Osteoblast (primary cell): ENCODE measurements at regions not wholly inside any gene's neighbourhood (a gene's known extent, or its start where the extent isn't known, plus 50 kb on each side); places are given as distances from the start of the nearest gene placed in this dataset.
"Not testable (repeated sequence)": the region's sequence is repeated elsewhere in the genome, so short reads cannot be mapped to it uniquely, and the experiment has no call there.

Experiments used
- DNase-seq: peaks from one replicate; pipeline ENCODE4 v3.0.0; 2011; ENCODE audit warnings: low spot score, mixed read lengths; ENCODE audit not compliant: insufficient read length; ENCODE audit errors: missing footprints
- H2AFZ ChIP-seq: 2 replicates; pipeline ENCODE4 v1.6.0; 2011; ENCODE audit warnings: mild to moderate bottlenecking, low read length
- H3K27ac ChIP-seq: 2 replicates; pipeline ENCODE4 v1.5.1; 2011; ENCODE audit warnings: mild to moderate bottlenecking, low read depth, low read length, moderate library complexity
- H3K27me3 ChIP-seq: 2 replicates; pipeline ENCODE4 v1.6.0; 2012; ENCODE audit warnings: mild to moderate bottlenecking, control low read depth, inconsistent platforms, low read length, moderate library complexity; ENCODE audit not compliant: insufficient read depth
- H3K36me3 ChIP-seq: 2 replicates; pipeline ENCODE4 v1.5.1; 2011; ENCODE audit warnings: mild to moderate bottlenecking, low read length, control low read depth, moderate library complexity; ENCODE audit not compliant: insufficient read depth
- H3K4me1 ChIP-seq: 2 replicates; pipeline ENCODE4 v1.5.1; 2011; ENCODE audit warnings: mild to moderate bottlenecking, low read length, control low read depth, moderate library complexity; ENCODE audit not compliant: insufficient read depth
- H3K4me2 ChIP-seq: 2 replicates; pipeline ENCODE4 v1.6.0; 2011; ENCODE audit warnings: mild to moderate bottlenecking, low read length; ENCODE audit not compliant: insufficient read depth
- H3K4me3 ChIP-seq: fragments of 200-600 bp; sonication (generic); 3 replicates; pipeline ENCODE4 v1.5.1; 2012; ENCODE audit warnings: mild to moderate bottlenecking, low read length, inconsistent platforms; ENCODE audit not compliant: insufficient read depth
- H3K79me2 ChIP-seq: 2 replicates; pipeline ENCODE4 v1.6.0; 2012; ENCODE audit warnings: mild to moderate bottlenecking, low read length, control low read depth, inconsistent platforms; ENCODE audit not compliant: insufficient read depth
- H3K9me3 ChIP-seq: 2 replicates; pipeline ENCODE4 v1.5.1; 2011; ENCODE audit warnings: low read depth, low read length, control low read depth
- H4K20me1 ChIP-seq: 2 replicates; pipeline ENCODE4 v1.6.0; 2012; ENCODE audit warnings: mild to moderate bottlenecking, low read length, control low read depth; ENCODE audit not compliant: insufficient read depth
- CTCF ChIP-seq: IDR thresholded peaks from 2 replicates; pipeline ENCODE4 v1.5.1; 2011; ENCODE audit warnings: mild to moderate bottlenecking, low read depth, low read length, moderate library complexity; ENCODE audit errors: extremely low read depth

- H3K4me3 ChIP-seq = no peak overlapping the region
- no peaks in the 10 kb centered on the region for H3K4me1 ChIP-seq
- H2AFZ ChIP-seq = no peak overlapping the region
- no peaks in the 10 kb centered on the region for H3K79me2 ChIP-seq
- H4K20me1 ChIP-seq = no peaks in the 10 kb centered on the region
- H3K27ac ChIP-seq = no peak overlapping the region
- TF ChIP-seq CTCF = no peak
- no peaks in the 10 kb centered on the region for H3K36me3 ChIP-seq
- no peak overlapping the region for H3K4me2 ChIP-seq
- DNase-seq = no peak
- H3K9me3 ChIP-seq = no peaks in the 10 kb centered on the region
- no peaks in the 10 kb centered on the region for H3K27me3 ChIP-seq
Observed at GRCh38 chr1:230567221-230567575, 75.1 kb upstream of the COG2 start.

GRCh38 chr1:230566532-230567220 is 75.6 kb upstream of the COG2 start:
- H4K20me1 ChIP-seq, H3K27me3 ChIP-seq, H3K9me3 ChIP-seq, H3K4me3 ChIP-seq, DNase-seq, H3K36me3 ChIP-seq, H3K4me2 ChIP-seq, H3K79me2 ChIP-seq, H2AFZ ChIP-seq, H3K4me1 ChIP-seq, H3K27ac ChIP-seq: not testable (repeated sequence)

- H3K27ac ChIP-seq = no peak overlapping the region
- no peak for TF ChIP-seq CTCF
- no peaks in the 10 kb centered on the region for H3K4me1 ChIP-seq
- H3K9me3 ChIP-seq = no peaks in the 10 kb centered on the region
- no peak overlapping the region for H3K4me3 ChIP-seq
- no peaks in the 10 kb centered on the region for H3K27me3 ChIP-seq
- no peak overlapping the region for H3K4me2 ChIP-seq
- no peak for DNase-seq
- H3K36me3 ChIP-seq = no peaks in the 10 kb centered on the region
- no peak overlapping the region for H2AFZ ChIP-seq
- no peaks in the 10 kb centered on the region for H4K20me1 ChIP-seq
- no peaks in the 10 kb centered on the region for H3K79me2 ChIP-seq
Observed at GRCh38 chr1:230565141-230565540, 77.1 kb upstream of the COG2 start.

GRCh38 chr1:230563591-230563990 is 78.7 kb upstream of the COG2 start:
- no peak overlapping the region for H3K4me2 ChIP-seq
- H3K9me3 ChIP-seq = no peaks in the 10 kb centered on the region
- DNase-seq = no peak
- H2AFZ ChIP-seq = no peak overlapping the region
- no peak for TF ChIP-seq CTCF
- no peak overlapping the region for H3K27ac ChIP-seq
- H3K4me3 ChIP-seq = no peak overlapping the region
- no peaks in the 10 kb centered on the region for H4K20me1 ChIP-seq
- no peaks in the 10 kb centered on the region for H3K27me3 ChIP-seq
- H3K4me1 ChIP-seq = no peaks in the 10 kb centered on the region
- H3K79me2 ChIP-seq = no peaks in the 10 kb centered on the region
- H3K36me3 ChIP-seq = no peaks in the 10 kb centered on the region
